Activated CD4-positive, alpha-beta T cell treated with anti-CD3 and anti-CD28 coated beads, Interleukin-2, amount 10 ng/mL, durations not matched to agents 24 days and 14 days (primary cell): ENCODE measurements at regions not wholly inside any gene's neighbourhood (a gene's known extent, or its start where the extent isn't known, plus 50 kb on each side); places are given as distances from the start of the nearest gene placed in this dataset.
A peak's percentile ranks its signal among the peaks of the same experiment; 100 is the strongest.
"Not testable (repeated sequence)": the region's sequence is repeated elsewhere in the genome, so short reads cannot be mapped to it uniquely, and the experiment has no call there.

Experiments
- DNase-seq: peaks from one replicate; pipeline ENCODE4 v3.0.0; 2022
- H3K27ac Mint-ChIP-seq: one replicate; pipeline ENCODE4 v1.8.0; 2022; ENCODE audit warnings: mild to moderate bottlenecking, mixed read lengths
- H3K27me3 Mint-ChIP-seq: one replicate; pipeline ENCODE4 v1.8.0; 2022; ENCODE audit warnings: mixed read lengths
- H3K36me3 Mint-ChIP-seq: one replicate; pipeline ENCODE4 v1.8.0; 2022; ENCODE audit warnings: low read depth, mild to moderate bottlenecking, mixed read lengths
- H3K4me1 Mint-ChIP-seq: one replicate; pipeline ENCODE4 v1.8.0; 2021; ENCODE audit warnings: mixed read lengths
- H3K4me3 Mint-ChIP-seq: one replicate; pipeline ENCODE4 v1.8.0; 2022; ENCODE audit warnings: mild to moderate bottlenecking, moderate library complexity, mixed read lengths
- H3K9me3 Mint-ChIP-seq: one replicate; pipeline ENCODE4 v1.8.0; 2021; ENCODE audit warnings: mixed read lengths
- intact Hi-C: fragments of 100-400 bp; cut with micrococcal nuclease; formaldehyde crosslinking; loops from one replicate; pipeline ENCODE4 v1.15.1; 2023

- H3K9me3 Mint-ChIP-seq: no peaks in the 10 kb centered on the region
- intact Hi-C loops: no loop called here
- H3K36me3 Mint-ChIP-seq: no peaks in the 10 kb centered on the region
- H3K4me1 Mint-ChIP-seq: peaks cover 10% of the 10 kb centered on the region
- no peak overlapping the region for H3K4me3 Mint-ChIP-seq
- no peak overlapping the region for H3K27ac Mint-ChIP-seq
- H3K27me3 Mint-ChIP-seq: no peaks in the 10 kb centered on the region
- no peak for DNase-seq
Measured at GRCh38 chr12:127158385-127159061, 1108.4 kb upstream of the TMEM132C start.

DNA sequence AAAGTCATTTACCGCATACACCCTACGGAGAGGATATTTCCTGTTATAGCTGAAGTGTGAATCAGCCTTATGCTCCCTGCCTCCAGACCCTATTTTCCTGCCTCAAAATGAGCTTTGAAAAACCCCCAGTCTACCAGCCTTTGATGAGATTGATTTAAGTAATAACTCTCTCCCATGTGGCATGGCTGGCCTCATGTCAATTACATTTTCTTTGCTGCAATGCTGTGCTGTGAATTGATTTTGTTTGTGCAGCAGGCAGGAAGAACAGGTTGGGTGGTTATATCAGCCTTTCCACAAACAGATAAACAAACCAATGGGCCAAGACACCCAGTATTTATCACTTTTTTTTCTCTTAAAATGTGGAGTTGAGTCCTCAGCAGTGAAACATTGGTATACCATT, 1105.5 kb upstream of the TMEM132C start:
- Mint-ChIP-seq H3K4me1 (peaks cover 16% of the 10 kb centered on the region), H3K4me3 (no peak overlapping the region), H3K9me3 (no peaks in the 10 kb centered on the region), H3K36me3 (no peaks in the 10 kb centered on the region), H3K27me3 (peaks cover 2% of the 10 kb centered on the region), H3K27ac (no peak overlapping the region)
- no peak for DNase-seq
- intact Hi-C loops: no loop called here

DNA sequence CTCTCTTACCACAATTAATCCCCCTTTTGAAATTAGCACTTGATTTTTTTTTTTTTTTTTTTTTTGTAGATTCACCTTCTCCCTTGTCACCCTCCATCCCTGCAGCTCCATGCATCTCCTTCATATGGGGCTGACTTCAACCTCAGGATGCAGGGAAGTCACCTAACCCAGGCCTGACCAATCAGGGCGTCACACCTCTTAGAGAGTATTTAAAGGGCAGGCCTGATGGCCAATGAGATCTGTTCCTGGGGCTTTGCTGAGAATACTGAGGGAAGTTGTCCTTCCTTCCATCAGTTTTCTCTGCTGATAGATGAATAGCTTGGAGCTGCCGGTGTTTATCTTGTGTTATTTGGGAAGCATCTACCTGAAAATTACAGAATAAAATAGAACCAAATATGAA, 1104.7 kb upstream of the TMEM132C start:
- Mint-ChIP-seq H3K4me3 (no peak overlapping the region), H3K27ac (no peak overlapping the region), H3K4me1 (peaks cover 18% of the 10 kb centered on the region), H3K27me3 (peaks cover 4% of the 10 kb centered on the region), H3K36me3 (no peaks in the 10 kb centered on the region), H3K9me3 (no peaks in the 10 kb centered on the region)
- no peak for DNase-seq
- intact Hi-C loops: no loop called here

DNA sequence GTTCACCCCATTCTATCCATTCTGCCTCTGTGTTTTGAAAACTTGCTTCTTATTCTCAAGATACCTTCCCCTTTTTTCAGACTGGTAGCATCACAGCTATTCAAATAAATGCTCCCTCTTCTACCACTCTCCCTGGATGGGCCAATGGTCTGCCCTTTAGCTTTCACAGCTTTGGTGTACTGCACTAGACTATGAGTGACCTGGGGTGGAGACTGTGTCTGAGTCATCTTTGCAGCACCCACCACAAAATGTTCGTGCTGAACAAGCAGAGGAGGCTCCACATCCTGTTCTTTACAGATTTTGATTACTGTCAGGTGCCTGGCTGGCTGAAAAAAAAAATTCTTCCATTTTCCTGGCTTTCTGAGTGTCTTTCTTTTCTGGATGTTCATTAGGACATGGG, 1104.1 kb upstream of the TMEM132C start:
- peaks cover 4% of the 10 kb centered on the region for H3K27me3 Mint-ChIP-seq
- intact Hi-C loops: loop anchor here (1.0 kb wide), 1 partner anchor 38 kb away; no protein-coding TSS in a partner anchor
- no peaks in the 10 kb centered on the region for H3K9me3 Mint-ChIP-seq
- peak overlapping the region; percentile 58 for H3K27ac Mint-ChIP-seq
- DNase-seq: peak; percentile 81
- H3K4me1 Mint-ChIP-seq: peaks cover 18% of the 10 kb centered on the region
- peak overlapping the region; percentile 21 for H3K4me3 Mint-ChIP-seq
- H3K36me3 Mint-ChIP-seq: no peaks in the 10 kb centered on the region

- peak; percentile 95 for DNase-seq
- H3K36me3 Mint-ChIP-seq: no peaks in the 10 kb centered on the region
- peaks cover 3% of the 10 kb centered on the region for H3K9me3 Mint-ChIP-seq
- peaks cover 18% of the 10 kb centered on the region for H3K4me1 Mint-ChIP-seq
- H3K27ac Mint-ChIP-seq: no peak overlapping the region
- intact Hi-C loops: loop anchor here (2.0 kb wide), 1 partner anchor 83 kb away; no protein-coding TSS in a partner anchor
- peak overlapping the region; percentile 78 for H3K4me3 Mint-ChIP-seq
- peaks cover 9% of the 10 kb centered on the region for H3K27me3 Mint-ChIP-seq
Measured at GRCh38 chr12:127165567-127166392, 1101.2 kb upstream of the TMEM132C start.

- H3K9me3 Mint-ChIP-seq: peaks cover 3% of the 10 kb centered on the region
- no peak for DNase-seq
- no peak overlapping the region for H3K27ac Mint-ChIP-seq
- peaks cover 5% of the 10 kb centered on the region for H3K4me1 Mint-ChIP-seq
- H3K4me3 Mint-ChIP-seq: no peak overlapping the region
- H3K27me3 Mint-ChIP-seq: peaks cover 9% of the 10 kb centered on the region
- intact Hi-C loops: no loop called here
- H3K36me3 Mint-ChIP-seq: no peaks in the 10 kb centered on the region
Measured at GRCh38 chr12:127169321-127170181, 1097.4 kb upstream of the TMEM132C start.

DNA sequence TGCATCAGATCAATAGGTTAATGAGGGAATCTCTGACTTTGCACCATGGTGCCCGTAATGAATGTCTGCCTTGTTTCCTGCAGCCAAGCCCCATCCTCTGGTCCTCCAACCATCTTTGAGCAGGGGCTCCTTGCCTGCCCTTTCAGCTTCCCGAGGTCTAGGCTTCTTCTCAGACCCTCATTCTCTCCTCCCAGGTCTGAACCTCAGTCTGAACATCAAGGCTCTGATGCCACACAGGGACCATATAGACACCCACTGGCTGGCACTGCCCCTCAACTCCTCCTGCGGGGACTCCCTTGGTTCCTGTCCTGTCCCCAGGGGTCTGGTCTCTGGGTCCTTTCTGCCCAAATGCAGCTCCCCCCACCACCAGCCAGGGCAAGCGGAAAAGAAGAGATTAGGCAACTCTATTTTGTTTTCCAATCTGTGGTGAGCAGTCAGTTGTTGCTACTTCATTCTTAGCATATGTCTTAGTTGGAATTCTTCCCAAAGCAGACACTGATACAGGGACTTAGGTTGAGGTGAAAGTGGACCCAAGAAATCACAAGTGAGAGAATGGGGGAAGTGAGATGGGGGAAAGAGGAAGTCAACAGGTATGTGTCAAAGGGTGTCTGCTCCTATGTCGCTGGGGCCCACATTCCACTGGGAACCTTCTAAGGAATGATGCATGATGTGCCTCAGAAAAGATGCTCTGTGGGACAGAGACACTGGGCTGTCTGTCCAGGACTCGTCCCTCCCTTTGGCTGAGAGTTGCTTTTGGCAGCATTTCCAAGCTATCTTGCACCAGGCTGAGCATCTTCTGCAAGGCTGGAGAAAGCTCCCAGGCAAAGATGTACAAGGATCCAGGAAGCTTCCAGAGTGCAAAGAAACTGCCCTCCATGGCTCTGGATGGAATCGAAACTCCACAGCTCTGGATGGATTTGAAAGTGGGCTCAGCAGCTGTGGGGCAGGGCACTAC, 1096.5 kb upstream of the TMEM132C start:
- Mint-ChIP-seq H3K36me3 (no peaks in the 10 kb centered on the region), H3K27me3 (peaks cover 8% of the 10 kb centered on the region), H3K4me3 (no peak overlapping the region), H3K27ac (no peak overlapping the region), H3K9me3 (peaks cover 3% of the 10 kb centered on the region), H3K4me1 (peaks cover 4% of the 10 kb centered on the region)
- DNase-seq: no peak
- intact Hi-C loops: no loop called here

- DNase-seq: no peak
- H3K27me3 Mint-ChIP-seq: peaks cover 5% of the 10 kb centered on the region
- no peaks in the 10 kb centered on the region for H3K4me1 Mint-ChIP-seq
- intact Hi-C loops: no loop called here
- no peaks in the 10 kb centered on the region for H3K36me3 Mint-ChIP-seq
- H3K27ac Mint-ChIP-seq: no peak overlapping the region
- peaks cover 7% of the 10 kb centered on the region for H3K9me3 Mint-ChIP-seq
- no peak overlapping the region for H3K4me3 Mint-ChIP-seq
Measured at GRCh38 chr12:127172861-127173260, 1094.1 kb upstream of the TMEM132C start.

GRCh38 chr12:127173971-127174370, 1093.0 kb upstream of the TMEM132C start:
- H3K9me3 Mint-ChIP-seq: peaks cover 11% of the 10 kb centered on the region
- not testable (repeated sequence) for H3K36me3 Mint-ChIP-seq

DNA sequence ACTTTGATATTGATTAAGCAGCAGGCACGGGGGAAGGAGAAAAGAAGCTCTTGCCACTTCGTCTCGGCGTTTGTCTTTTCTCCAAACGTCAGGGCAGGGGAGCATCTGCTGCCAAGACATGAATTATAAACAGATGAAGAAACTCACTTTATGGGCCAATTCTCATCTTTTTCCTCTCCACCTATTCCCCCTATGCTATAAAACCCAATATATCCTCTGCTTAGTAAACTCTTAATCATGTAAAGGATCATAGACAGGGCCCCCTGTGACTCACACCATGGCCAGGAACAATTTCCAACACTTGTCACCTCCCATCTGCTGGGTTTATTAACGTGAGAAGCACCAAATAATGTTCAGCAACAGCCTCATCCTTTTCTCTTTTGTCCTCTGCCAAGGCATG, 1092.1 kb upstream of the TMEM132C start:
- intact Hi-C loops: no loop called here
- Mint-ChIP-seq H3K9me3 (peaks cover 11% of the 10 kb centered on the region), H3K4me1 (no peaks in the 10 kb centered on the region), H3K36me3 (no peaks in the 10 kb centered on the region), H3K4me3 (no peak overlapping the region), H3K27me3 (peaks cover 2% of the 10 kb centered on the region), H3K27ac (no peak overlapping the region)
- no peak for DNase-seq

More at GRCh38 chr12:127173971-127174370, 1093.0 kb upstream of the TMEM132C start:
- DNase-seq, intact Hi-C loops, H3K4me1 Mint-ChIP-seq, H3K4me3 Mint-ChIP-seq, H3K27me3 Mint-ChIP-seq, H3K27ac Mint-ChIP-seq: not testable (repeated sequence)

DNA sequence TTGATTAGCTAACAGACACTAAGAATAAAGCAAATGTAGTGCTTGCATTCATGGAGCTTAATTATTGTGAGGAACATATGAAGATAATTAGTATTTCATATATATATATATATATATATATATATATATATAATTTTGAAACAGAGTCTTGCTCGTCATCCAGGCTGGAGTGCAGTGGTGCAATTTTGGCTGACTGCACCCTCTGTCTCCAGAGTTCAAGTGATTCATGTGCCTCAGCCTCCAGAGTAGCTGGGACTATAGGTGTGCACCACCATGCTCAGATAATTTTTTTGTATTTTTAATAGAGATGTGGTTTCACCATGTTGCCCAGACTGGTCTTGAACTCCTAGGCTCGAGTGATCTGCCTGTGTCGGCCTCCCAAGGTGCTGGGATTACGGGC, 1091.6 kb upstream of the TMEM132C start:
- DNase-seq: no peak
- H3K27me3 Mint-ChIP-seq: peaks cover 2% of the 10 kb centered on the region
- H3K36me3 Mint-ChIP-seq: no peaks in the 10 kb centered on the region
- H3K4me1 Mint-ChIP-seq: no peaks in the 10 kb centered on the region
- H3K4me3 Mint-ChIP-seq: no peak overlapping the region
- H3K9me3 Mint-ChIP-seq: peaks cover 11% of the 10 kb centered on the region
- intact Hi-C loops: no loop called here
- H3K27ac Mint-ChIP-seq: no peak overlapping the region

DNA sequence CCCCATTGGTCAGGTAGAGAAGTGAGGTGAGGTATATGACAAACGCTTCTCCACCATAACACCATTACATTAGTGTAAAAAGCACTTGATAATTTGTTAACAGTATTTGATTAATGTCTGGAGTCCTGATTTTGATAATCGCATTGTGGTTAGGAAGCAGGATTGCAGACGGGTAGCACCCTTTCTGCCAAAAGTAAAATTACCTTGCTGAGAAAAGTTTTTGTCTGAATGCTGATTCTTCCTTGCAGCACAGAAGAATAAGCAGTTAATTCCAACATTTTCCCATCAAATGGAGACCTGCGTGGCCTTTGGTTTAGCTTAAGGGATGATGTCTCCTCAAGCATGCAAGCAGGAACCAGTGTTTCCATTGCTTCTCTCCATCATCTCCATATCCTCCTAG, 1090.2 kb upstream of the TMEM132C start:
- Mint-ChIP-seq H3K4me1 (no peaks in the 10 kb centered on the region), H3K36me3 (no peaks in the 10 kb centered on the region), H3K27me3 (no peaks in the 10 kb centered on the region), H3K4me3 (no peak overlapping the region), H3K9me3 (peaks cover 8% of the 10 kb centered on the region), H3K27ac (no peak overlapping the region)
- intact Hi-C loops: no loop called here
- no peak for DNase-seq

DNA sequence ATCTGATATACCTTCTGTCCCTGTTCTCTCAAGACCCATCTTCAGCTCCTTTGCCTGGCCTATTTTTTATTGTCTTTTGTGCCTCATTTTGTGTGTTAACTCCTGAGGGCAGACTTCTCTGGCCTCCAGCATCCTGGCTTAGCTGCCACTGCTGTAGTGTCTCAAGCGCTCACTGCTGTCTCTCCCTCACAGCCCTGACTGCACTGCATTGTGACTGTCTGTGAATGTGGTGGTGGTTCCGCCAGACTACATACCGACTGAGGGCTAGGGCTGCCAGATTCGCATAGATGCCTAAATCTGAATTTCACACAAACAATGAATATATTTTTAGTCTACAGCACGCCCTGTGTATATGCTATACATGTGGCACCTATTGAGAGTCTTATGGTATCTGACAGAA, 1088.9 kb upstream of the TMEM132C start:
- H3K36me3 Mint-ChIP-seq: no peaks in the 10 kb centered on the region
- intact Hi-C loops: no loop called here
- no peaks in the 10 kb centered on the region for H3K4me1 Mint-ChIP-seq
- no peaks in the 10 kb centered on the region for H3K27me3 Mint-ChIP-seq
- H3K9me3 Mint-ChIP-seq: peaks cover 8% of the 10 kb centered on the region
- no peak overlapping the region for H3K4me3 Mint-ChIP-seq
- H3K27ac Mint-ChIP-seq: no peak overlapping the region
- DNase-seq: no peak
